ENCODE measurements at regions not wholly inside any gene's neighbourhood (a gene's known extent, or its start where the extent isn't known, plus 50 kb on each side); places are given as distances from the start of the nearest gene placed in this dataset.

DNA sequence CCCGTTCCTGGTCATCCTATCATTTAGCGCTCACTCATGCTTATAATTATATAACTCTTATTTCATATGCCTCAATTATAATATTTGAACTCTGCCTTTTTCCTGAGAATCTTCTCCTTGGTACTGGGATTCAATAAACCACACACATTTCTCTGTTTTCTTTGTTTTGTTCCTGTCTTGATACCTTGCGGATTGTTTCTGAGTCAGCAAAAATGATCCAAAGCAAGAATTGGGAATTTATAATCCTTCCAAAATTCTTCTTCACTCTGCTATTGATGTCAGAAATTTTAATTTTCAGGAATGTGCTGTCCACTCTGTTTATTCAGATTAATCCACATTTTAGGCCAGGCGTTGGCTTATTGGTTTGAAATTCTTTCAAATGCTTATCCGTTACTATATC is 886.0 kb downstream of the SUCLG1 start:
- intact Hi-C loops (cut with micrococcal nuclease; ENCODE audit: unreplicated experiment): no loop called here
- no peak for TF ChIP-seq RELA (IDR thresholded peaks at IDR 0.05; ENCODE audit: borderline replicate concordance, partially characterized antibody)
- TF ChIP-seq SUPT20H (IDR thresholded peaks at IDR 0.05; ENCODE audit: borderline replicate concordance, control insufficient read depth, low read depth, low read length): no peak
- TF ChIP-seq JUND (IDR thresholded peaks at IDR 0.05; ENCODE audit: low read depth, low read length): no peak
- TF ChIP-seq RBBP5 (conservative IDR thresholded peaks at IDR 0.05): no peak
- TF ChIP-seq, protein P1, sequence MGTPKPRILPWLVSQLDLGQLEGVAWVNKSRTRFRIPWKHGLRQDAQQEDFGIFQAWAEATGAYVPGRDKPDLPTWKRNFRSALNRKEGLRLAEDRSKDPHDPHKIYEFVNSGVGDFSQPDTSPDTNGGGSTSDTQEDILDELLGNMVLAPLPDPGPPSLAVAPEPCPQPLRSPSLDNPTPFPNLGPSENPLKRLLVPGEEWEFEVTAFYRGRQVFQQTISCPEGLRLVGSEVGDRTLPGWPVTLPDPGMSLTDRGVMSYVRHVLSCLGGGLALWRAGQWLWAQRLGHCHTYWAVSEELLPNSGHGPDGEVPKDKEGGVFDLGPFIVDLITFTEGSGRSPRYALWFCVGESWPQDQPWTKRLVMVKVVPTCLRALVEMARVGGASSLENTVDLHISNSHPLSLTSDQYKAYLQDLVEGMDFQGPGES (IDR thresholded peaks at IDR 0.05): no peak
- Histone ChIP-seq H2AFZ (ENCODE audit: control insufficient read depth, low read depth, low read length) (no peak overlapping the region), H3K9me3 (replicated peaks; ENCODE audit: control insufficient read depth, insufficient read depth, low read length) (no peaks in the 10 kb centered on the region), H3K4me3 (no peak overlapping the region), H3K9ac (ENCODE audit: control insufficient read depth, insufficient read depth, low read length) (no peak overlapping the region), H3K79me2 (ENCODE audit: control insufficient read depth, insufficient read depth, low read length) (no peaks in the 10 kb centered on the region), H3K4me1 (ENCODE audit: control insufficient read depth, insufficient read depth, low read length) (no peaks in the 10 kb centered on the region), H3K27me3 (replicated peaks in 1 of 2; ENCODE audit: control insufficient read depth in 2 of 2, insufficient read depth in 2 of 2, low read length in 1 of 2) (no peaks in the 10 kb centered on the region), H4K20me1 (ENCODE audit: control insufficient read depth, insufficient read depth) (no peaks in the 10 kb centered on the region), H3K27ac (ENCODE audit: control insufficient read depth, insufficient read depth) (no peak overlapping the region), H3K4me2 (ENCODE audit: control insufficient read depth, insufficient read depth) (no peak overlapping the region), H3K36me3 (ENCODE audit: control insufficient read depth in 2 of 2, insufficient read depth in 2 of 2, low read length in 1 of 2) (no peaks in the 10 kb centered on the region)
- ChIA-PET CTCF (interaction anchor here (1.0 kb wide), 1 partner anchor 8 kb away, joined by 3 read pairs; no protein-coding TSS in a partner anchor), RAD21 (ENCODE audit: unreplicated experiment) (no interaction called here), SMC1A (ENCODE audit: uncharacterized antibody, unreplicated experiment) (no interaction called here), POLR2A (no interaction called here)
- ATAC-seq (no peak), DNase-seq (ENCODE audit: low read depth, low spot score) (no peak), FAIRE-seq (no peak)
- in situ Hi-C loops (cut with MboI): no loop called here
- WGBS (ENCODE audit: insufficient coverage, insufficient replicate concordance, low lambda C conversion rate, missing lambda C conversion rate): 81% methylated on average over 5 of the region's 5 CpGs
- BruUV-seq (replicated peaks): no TSS peak

DNA sequence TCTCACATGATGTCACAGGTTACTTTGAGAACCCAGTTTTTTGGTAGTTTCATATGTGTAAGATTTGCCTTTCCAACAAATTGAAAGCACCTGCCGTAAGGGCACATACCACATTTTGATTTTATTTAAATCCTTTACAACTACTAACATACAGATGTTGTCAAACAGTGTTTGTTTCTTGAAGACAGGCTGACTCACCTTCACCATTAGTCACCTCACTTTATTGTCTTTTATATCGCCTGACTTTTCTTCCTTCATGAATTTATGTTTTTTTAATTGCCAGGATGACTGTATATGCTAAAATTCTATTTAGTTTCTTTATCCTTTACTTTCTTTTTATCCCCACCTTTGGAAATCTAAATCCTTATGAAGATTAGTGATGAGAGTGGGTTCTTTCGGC is 886.7 kb downstream of the SUCLG1 start:
- FAIRE-seq: no peak
- H3K27ac ChIP-seq (ENCODE audit: control insufficient read depth, insufficient read depth): no peak overlapping the region
- POLR2A ChIA-PET: no interaction called here
- no peaks in the 10 kb centered on the region for H3K79me2 ChIP-seq (ENCODE audit: control insufficient read depth, insufficient read depth, low read length)
- in situ Hi-C loops (cut with MboI): no loop called here
- 66% methylated on average over 3 of the region's 3 CpGs for WGBS (ENCODE audit: insufficient coverage, insufficient replicate concordance, low lambda C conversion rate, missing lambda C conversion rate)
- no peak for DNase-seq (ENCODE audit: low read depth, low spot score)
- H3K9ac ChIP-seq (ENCODE audit: control insufficient read depth, insufficient read depth, low read length): no peak overlapping the region
- intact Hi-C loops (cut with micrococcal nuclease; ENCODE audit: unreplicated experiment): no loop called here
- no peaks in the 10 kb centered on the region for H3K36me3 ChIP-seq (ENCODE audit: control insufficient read depth in 2 of 2, insufficient read depth in 2 of 2, low read length in 1 of 2)
- CTCF ChIA-PET: no interaction called here
- no peaks in the 10 kb centered on the region for H3K4me1 ChIP-seq (ENCODE audit: control insufficient read depth, insufficient read depth, low read length)
- RAD21 ChIA-PET (ENCODE audit: unreplicated experiment): no interaction called here
- H3K4me2 ChIP-seq (ENCODE audit: control insufficient read depth, insufficient read depth): no peak overlapping the region
- no peaks in the 10 kb centered on the region for H3K9me3 ChIP-seq (replicated peaks; ENCODE audit: control insufficient read depth, insufficient read depth, low read length)
- H3K4me3 ChIP-seq: no peak overlapping the region
- no TSS peak for BruUV-seq (replicated peaks)
- no peaks in the 10 kb centered on the region for H4K20me1 ChIP-seq (ENCODE audit: control insufficient read depth, insufficient read depth)
- no peak overlapping the region for H2AFZ ChIP-seq (ENCODE audit: control insufficient read depth, low read depth, low read length)
- ATAC-seq: no peak
- SMC1A ChIA-PET (ENCODE audit: uncharacterized antibody, unreplicated experiment): no interaction called here
- H3K27me3 ChIP-seq (replicated peaks in 1 of 2; ENCODE audit: control insufficient read depth in 2 of 2, insufficient read depth in 2 of 2, low read length in 1 of 2): no peaks in the 10 kb centered on the region
- TF ChIP-seq, protein P2, sequence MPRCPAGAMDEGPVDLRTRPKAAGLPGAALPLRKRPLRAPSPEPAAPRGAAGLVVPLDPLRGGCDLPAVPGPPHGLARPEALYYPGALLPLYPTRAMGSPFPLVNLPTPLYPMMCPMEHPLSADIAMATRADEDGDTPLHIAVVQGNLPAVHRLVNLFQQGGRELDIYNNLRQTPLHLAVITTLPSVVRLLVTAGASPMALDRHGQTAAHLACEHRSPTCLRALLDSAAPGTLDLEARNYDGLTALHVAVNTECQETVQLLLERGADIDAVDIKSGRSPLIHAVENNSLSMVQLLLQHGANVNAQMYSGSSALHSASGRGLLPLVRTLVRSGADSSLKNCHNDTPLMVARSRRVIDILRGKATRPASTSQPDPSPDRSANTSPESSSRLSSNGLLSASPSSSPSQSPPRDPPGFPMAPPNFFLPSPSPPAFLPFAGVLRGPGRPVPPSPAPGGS (IDR thresholded peaks at IDR 0.05; ENCODE audit: borderline replicate concordance, insufficient read depth, low read depth, low read length, poor library complexity, severe bottlenecking): no peak
- TF ChIP-seq SREBF1 (IDR thresholded peaks at IDR 0.05; ENCODE audit: low read length): no peak
- TF ChIP-seq FOXM1 (IDR thresholded peaks at IDR 0.05; ENCODE audit: low read depth, low read length): no peak
- no peak for TF ChIP-seq TCF7 (IDR thresholded peaks at IDR 0.05; ENCODE audit: borderline replicate concordance)
- TF ChIP-seq, protein P3, sequence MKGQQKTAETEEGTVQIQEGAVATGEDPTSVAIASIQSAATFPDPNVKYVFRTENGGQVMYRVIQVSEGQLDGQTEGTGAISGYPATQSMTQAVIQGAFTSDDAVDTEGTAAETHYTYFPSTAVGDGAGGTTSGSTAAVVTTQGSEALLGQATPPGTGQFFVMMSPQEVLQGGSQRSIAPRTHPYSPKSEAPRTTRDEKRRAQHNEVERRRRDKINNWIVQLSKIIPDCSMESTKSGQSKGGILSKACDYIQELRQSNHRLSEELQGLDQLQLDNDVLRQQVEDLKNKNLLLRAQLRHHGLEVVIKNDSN (IDR thresholded peaks at IDR 0.05; ENCODE audit: borderline replicate concordance, extremely low read length, insufficient read depth, low read depth, low read length): no peak
- TF ChIP-seq HDAC2 (IDR thresholded peaks at IDR 0.05): no peak
- TF ChIP-seq YY1 (IDR thresholded peaks at IDR 0.05; ENCODE audit: low read depth, low read length): no peak
- TF ChIP-seq, protein P4, sequence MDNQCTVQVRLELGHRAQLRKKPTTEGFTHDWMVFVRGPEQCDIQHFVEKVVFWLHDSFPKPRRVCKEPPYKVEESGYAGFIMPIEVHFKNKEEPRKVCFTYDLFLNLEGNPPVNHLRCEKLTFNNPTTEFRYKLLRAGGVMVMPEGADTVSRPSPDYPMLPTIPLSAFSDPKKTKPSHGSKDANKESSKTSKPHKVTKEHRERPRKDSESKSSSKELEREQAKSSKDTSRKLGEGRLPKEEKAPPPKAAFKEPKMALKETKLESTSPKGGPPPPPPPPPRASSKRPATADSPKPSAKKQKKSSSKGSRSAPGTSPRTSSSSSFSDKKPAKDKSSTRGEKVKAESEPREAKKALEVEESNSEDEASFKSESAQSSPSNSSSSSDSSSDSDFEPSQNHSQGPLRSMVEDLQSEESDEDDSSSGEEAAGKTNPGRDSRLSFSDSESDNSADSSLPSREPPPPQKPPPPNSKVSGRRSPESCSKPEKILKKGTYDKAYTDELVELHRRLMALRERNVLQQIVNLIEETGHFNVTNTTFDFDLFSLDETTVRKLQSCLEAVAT (IDR thresholded peaks at IDR 0.05): no peak
- no peak for TF ChIP-seq KLF5 (IDR thresholded peaks at IDR 0.05; ENCODE audit: partially characterized antibody)
- TF ChIP-seq ATF7 (IDR thresholded peaks at IDR 0.05; ENCODE audit: low read depth): no peak
- no peak for TF ChIP-seq TCF12 (IDR thresholded peaks at IDR 0.05; ENCODE audit: low read depth, low read length)
